IPS-20b (cell line): ENCODE measurements at regions not wholly inside any gene's neighbourhood (a gene's known extent, or its start where the extent isn't known, plus 50 kb on each side); places are given as distances from the start of the nearest gene placed in this dataset.

Experiments
- H3K27ac ChIP-seq: one replicate; pipeline ENCODE4 v1.5.1; 2013; ENCODE audit warnings: low read length
- H3K27me3 ChIP-seq: 2 replicates; pipeline ENCODE4 v1.6.1; 2013; ENCODE audit warnings: mild to moderate bottlenecking, low read length, inconsistent platforms; ENCODE audit not compliant: insufficient read depth
- H3K36me3 ChIP-seq: 2 replicates; pipeline ENCODE4 v1.6.1; 2013; ENCODE audit warnings: low read depth, mild to moderate bottlenecking, inconsistent platforms, low read length, moderate library complexity; ENCODE audit not compliant: insufficient read depth
- H3K4me1 ChIP-seq: 2 replicates; pipeline ENCODE4 v1.6.1; 2013; ENCODE audit warnings: mild to moderate bottlenecking, control low read depth, inconsistent platforms, low read length, moderate library complexity; ENCODE audit not compliant: insufficient read depth
- H3K4me3 ChIP-seq: 2 replicates; pipeline ENCODE4 v1.5.1; 2013; ENCODE audit warnings: mild to moderate bottlenecking, low read length, inconsistent platforms
- H3K9ac ChIP-seq: 2 replicates; pipeline ENCODE4 v1.6.1; 2013; ENCODE audit warnings: low read depth, mild to moderate bottlenecking, inconsistent platforms, low read length, moderate library complexity
- H3K9me3 ChIP-seq: 2 replicates; pipeline ENCODE4 v1.6.1; 2013; ENCODE audit warnings: mild to moderate bottlenecking, low read depth, low read length, inconsistent platforms; ENCODE audit not compliant: insufficient read depth

GRCh38 chr13:97856304-97856675 is 97.2 kb upstream of the IPO5 start:
- Histone ChIP-seq H3K4me3 (no peak overlapping the region), H3K27ac (no peak overlapping the region), H3K27me3 (no peaks in the 10 kb centered on the region; the same call in 1 of the 2 replicates), H3K36me3 (no peaks in the 10 kb centered on the region), H3K9ac (no peak overlapping the region), H3K4me1 (peaks cover 6% of the 10 kb centered on the region; the same call in 1 of the 2 replicates), H3K9me3 (no peaks in the 10 kb centered on the region)

- H3K4me1 ChIP-seq: peaks cover 6% of the 10 kb centered on the region; the same call in 1 of the 2 replicates
- no peaks in the 10 kb centered on the region for H3K36me3 ChIP-seq
- H3K9ac ChIP-seq: no peak overlapping the region
- H3K27ac ChIP-seq: no peak overlapping the region
- H3K4me3 ChIP-seq: no peak overlapping the region
- no peaks in the 10 kb centered on the region for H3K9me3 ChIP-seq
- H3K27me3 ChIP-seq: no peaks in the 10 kb centered on the region; the same call in 1 of the 2 replicates
Measured at GRCh38 chr13:97858161-97858560, 95.3 kb upstream of the IPO5 start.

GRCh38 chr13:97866346-97866745 is 87.1 kb upstream of the IPO5 start:
- Histone ChIP-seq H3K27me3 (no peaks in the 10 kb centered on the region), H3K36me3 (no peaks in the 10 kb centered on the region), H3K4me1 (no peaks in the 10 kb centered on the region), H3K27ac (no peak overlapping the region), H3K9me3 (no peaks in the 10 kb centered on the region), H3K4me3 (no peak overlapping the region), H3K9ac (no peak overlapping the region)

- Histone ChIP-seq H3K27ac (no peak overlapping the region), H3K9me3 (no peaks in the 10 kb centered on the region), H3K27me3 (no peaks in the 10 kb centered on the region), H3K36me3 (no peaks in the 10 kb centered on the region), H3K9ac (no peak overlapping the region), H3K4me1 (no peaks in the 10 kb centered on the region), H3K4me3 (no peak overlapping the region)
Measured at GRCh38 chr13:97866751-97867150, 86.7 kb upstream of the IPO5 start.

- H3K9me3 ChIP-seq: no peaks in the 10 kb centered on the region
- no peaks in the 10 kb centered on the region for H3K36me3 ChIP-seq
- H3K4me1 ChIP-seq: peaks cover 6% of the 10 kb centered on the region; the same call in 1 of the 2 replicates
- H3K4me3 ChIP-seq: no peak overlapping the region
- H3K9ac ChIP-seq: no peak overlapping the region
- H3K27me3 ChIP-seq: no peaks in the 10 kb centered on the region
- no peak overlapping the region for H3K27ac ChIP-seq
Measured at GRCh38 chr13:97873398-97873797, 80.1 kb upstream of the IPO5 start.

GRCh38 chr13:97875218-97875617 is 78.3 kb upstream of the IPO5 start:
- Histone ChIP-seq H3K27ac (no peak overlapping the region), H3K27me3 (no peaks in the 10 kb centered on the region), H3K4me1 (peaks cover 12% of the 10 kb centered on the region), H3K36me3 (no peaks in the 10 kb centered on the region), H3K9me3 (no peaks in the 10 kb centered on the region), H3K4me3 (peak overlapping the region; percentile 39; the same call in 1 of the 2 replicates), H3K9ac (no peak overlapping the region)

- H3K27me3 ChIP-seq: no peaks in the 10 kb centered on the region
- H3K4me3 ChIP-seq: no peak overlapping the region
- H3K4me1 ChIP-seq: peaks cover 12% of the 10 kb centered on the region
- no peak overlapping the region for H3K9ac ChIP-seq
- no peak overlapping the region for H3K27ac ChIP-seq
- H3K9me3 ChIP-seq: no peaks in the 10 kb centered on the region
- no peaks in the 10 kb centered on the region for H3K36me3 ChIP-seq
Measured at GRCh38 chr13:97875911-97876310, 77.6 kb upstream of the IPO5 start.

GRCh38 chr13:97878431-97879375 is 74.8 kb upstream of the IPO5 start:
- Histone ChIP-seq H3K4me1 (peaks cover 12% of the 10 kb centered on the region), H3K36me3 (no peaks in the 10 kb centered on the region), H3K9ac (no peak overlapping the region), H3K27ac (no peak overlapping the region), H3K9me3 (no peaks in the 10 kb centered on the region), H3K4me3 (no peak overlapping the region), H3K27me3 (no peaks in the 10 kb centered on the region)

- Histone ChIP-seq H3K27ac (no peak overlapping the region), H3K9ac (no peak overlapping the region), H3K9me3 (no peaks in the 10 kb centered on the region), H3K4me3 (no peak overlapping the region), H3K36me3 (no peaks in the 10 kb centered on the region), H3K27me3 (no peaks in the 10 kb centered on the region), H3K4me1 (peaks cover 9% of the 10 kb centered on the region)
Measured at GRCh38 chr13:97879646-97880310, 73.7 kb upstream of the IPO5 start.

GRCh38 chr13:97880311-97880675 is 73.2 kb upstream of the IPO5 start:
- H3K27me3 ChIP-seq: no peaks in the 10 kb centered on the region
- peaks cover 6% of the 10 kb centered on the region for H3K4me1 ChIP-seq
- no peaks in the 10 kb centered on the region for H3K9me3 ChIP-seq
- H3K9ac ChIP-seq: no peak overlapping the region
- H3K4me3 ChIP-seq: no peak overlapping the region
- H3K27ac ChIP-seq: no peak overlapping the region
- H3K36me3 ChIP-seq: no peaks in the 10 kb centered on the region

GRCh38 chr13:97881556-97881955 is 71.9 kb upstream of the IPO5 start:
- H3K27ac ChIP-seq: no peak overlapping the region

GRCh38 chr13:97883396-97883795 is 70.1 kb upstream of the IPO5 start:
- H3K27me3 ChIP-seq: no peaks in the 10 kb centered on the region; the same call in 1 of the 2 replicates
- H3K4me1 ChIP-seq: peaks cover 6% of the 10 kb centered on the region
- H3K9me3 ChIP-seq: no peaks in the 10 kb centered on the region
- H3K9ac ChIP-seq: no peak overlapping the region
- no peak overlapping the region for H3K27ac ChIP-seq
- no peaks in the 10 kb centered on the region for H3K36me3 ChIP-seq
- no peak overlapping the region for H3K4me3 ChIP-seq

More at GRCh38 chr13:97881556-97881955, 71.9 kb upstream of the IPO5 start:
- Histone ChIP-seq H3K36me3 (no peaks in the 10 kb centered on the region), H3K27me3 (no peaks in the 10 kb centered on the region; the same call in 1 of the 2 replicates), H3K9ac (no peak overlapping the region), H3K4me3 (no peak overlapping the region), H3K4me1 (peaks cover 6% of the 10 kb centered on the region), H3K9me3 (no peaks in the 10 kb centered on the region)
